Natural killer cell (primary cell): ENCODE measurements at regions not wholly inside any gene's neighbourhood (a gene's known extent, or its start where the extent isn't known, plus 50 kb on each side); places are given as distances from the start of the nearest gene placed in this dataset.

Experiments
- ATAC-seq, 3 donors: fragments of 150-1000 bp in 2 of 3; fragments of 200-7000 bp in 1 of 3; cut with Tn5 transposase; 1 replicate in 1 of 3; 2 replicates in 2 of 3; pipeline ENCODE4 v1.10.0; 2021; ENCODE audit warnings: mild to moderate bottlenecking in 2 of 3, moderate library complexity in 2 of 3
- DNase-seq, 2 donors: peaks; one replicate each; pipeline versions ENCODE4 v3.0.0 to v3.0.0-alpha.2; 2013 to 2021; ENCODE audit warnings: mixed read lengths in 1 of 2
- H3K27ac ChIP-seq: one replicate; pipeline ENCODE4 v1.5.1; 2013; ENCODE audit warnings: mild to moderate bottlenecking, low read length
- H3K27me3 ChIP-seq: one replicate; pipeline ENCODE4 v1.6.1; 2013; ENCODE audit warnings: low read length; ENCODE audit not compliant: control insufficient read depth, insufficient read depth
- H3K36me3 ChIP-seq: one replicate; pipeline ENCODE4 v1.6.1; 2013; ENCODE audit warnings: low read length; ENCODE audit not compliant: control insufficient read depth, insufficient read depth
- H3K4me1 ChIP-seq: one replicate; pipeline ENCODE4 v1.6.1; 2013; ENCODE audit warnings: low read length; ENCODE audit not compliant: control insufficient read depth, insufficient read depth
- H3K4me3 ChIP-seq: one replicate; pipeline ENCODE4 v1.5.1; 2013; ENCODE audit warnings: low read length
- H3K9me3 ChIP-seq: one replicate; pipeline ENCODE4 v1.6.1; 2013; ENCODE audit warnings: low read length; ENCODE audit not compliant: control insufficient read depth, insufficient read depth
- H3K27ac Mint-ChIP-seq, 2 donors: one replicate each; pipeline ENCODE4 v1.8.0; 2022; ENCODE audit warnings: mild to moderate bottlenecking in 2 of 2, mixed read lengths in 2 of 2, moderate library complexity in 1 of 2
- H3K27me3 Mint-ChIP-seq, 2 donors: one replicate each; pipeline ENCODE4 v1.8.0; 2022; ENCODE audit warnings: low read depth in 2 of 2, mixed read lengths in 2 of 2
- H3K36me3 Mint-ChIP-seq: one replicate; pipeline ENCODE4 v1.8.0; 2022; ENCODE audit warnings: mixed read lengths
- H3K4me1 Mint-ChIP-seq, 2 donors: one replicate each; pipeline ENCODE4 v1.8.0; 2022; ENCODE audit warnings: mixed read lengths in 2 of 2
- H3K4me3 Mint-ChIP-seq: one replicate; pipeline ENCODE4 v1.8.0; 2022; ENCODE audit warnings: mild to moderate bottlenecking, moderate library complexity, mixed read lengths
- H3K9me3 Mint-ChIP-seq, 2 donors: one replicate each; pipeline ENCODE4 v1.8.0; 2022; ENCODE audit warnings: mixed read lengths in 2 of 2
- CTCF ChIP-seq: fragments of 200-600 bp; IDR thresholded peaks from one replicate; pipeline ENCODE4 v1.8.0; 2022; ENCODE audit warnings: antibody characterized with exemption
- whole genome bisulfite sequencing: methylation state at CpG from one replicate; pipeline ENCODE4 v1.1.7; 2013; ENCODE audit warnings: missing lambda C conversion rate; ENCODE audit not compliant: insufficient coverage; 5-methylcytosine and 5-hydroxymethylcytosine counted together
- intact Hi-C: fragments of 100-400 bp; cut with micrococcal nuclease; formaldehyde crosslinking; loops from one replicate; pipeline ENCODE4 v1.14.2; 2022

GRCh38 chr12:75583355-75583754 lies 71.9 kb upstream of the KRR1 start:
- no peak for DNase-seq
- no peak for TF ChIP-seq CTCF
- H3K36me3 Mint-ChIP-seq = no peaks in the 10 kb centered on the region
- no peaks in the 10 kb centered on the region for H3K4me1 Mint-ChIP-seq
- no peaks in the 10 kb centered on the region for H3K9me3 ChIP-seq
- 95% methylated on average over 2 of the region's 3 CpGs for WGBS
- intact Hi-C loops = no loop called here
- H3K4me1 ChIP-seq = no peaks in the 10 kb centered on the region
- no peaks in the 10 kb centered on the region for H3K9me3 Mint-ChIP-seq
- H3K27ac ChIP-seq = no peak overlapping the region
- no peaks in the 10 kb centered on the region for H3K36me3 ChIP-seq
- H3K27me3 Mint-ChIP-seq = peaks cover 9 to 13% of the 10 kb centered on the region in 2 donors
- no peak overlapping the region for H3K4me3 ChIP-seq
- no peak overlapping the region for H3K4me3 Mint-ChIP-seq
- no peaks in the 10 kb centered on the region for H3K27me3 ChIP-seq
- no peak for ATAC-seq
- H3K27ac Mint-ChIP-seq = no peak overlapping the region

- H3K36me3 ChIP-seq = no peaks in the 10 kb centered on the region
- H3K4me1 Mint-ChIP-seq = no peaks in the 10 kb centered on the region
- H3K27me3 ChIP-seq = no peaks in the 10 kb centered on the region
- no peak overlapping the region for H3K4me3 Mint-ChIP-seq
- no peak overlapping the region for H3K27ac Mint-ChIP-seq
- 95% methylated on average over 2 of the region's 3 CpGs for WGBS
- TF ChIP-seq CTCF = no peak
- DNase-seq = no peak
- ATAC-seq = no peak
- no peaks in the 10 kb centered on the region for H3K9me3 Mint-ChIP-seq
- peaks cover 13 to 16% of the 10 kb centered on the region in 2 donors for H3K27me3 Mint-ChIP-seq
- no peaks in the 10 kb centered on the region for H3K9me3 ChIP-seq
- intact Hi-C loops = no loop called here
- H3K27ac ChIP-seq = no peak overlapping the region
- no peak overlapping the region for H3K4me3 ChIP-seq
- H3K4me1 ChIP-seq = no peaks in the 10 kb centered on the region
- no peaks in the 10 kb centered on the region for H3K36me3 Mint-ChIP-seq
These were observed 70.1 kb upstream of the KRR1 start for GRCh38 chr12:75581515-75581914.

- Mint-ChIP-seq H3K4me3 (no peak overlapping the region), H3K4me1 (no peaks in the 10 kb centered on the region), H3K27ac (no peak overlapping the region), H3K27me3 (peaks cover 9% of the 10 kb centered on the region in 2 donors), H3K36me3 (no peaks in the 10 kb centered on the region), H3K9me3 (no peaks in the 10 kb centered on the region)
- no peak for DNase-seq
- no peak for ATAC-seq
- no peaks in the 10 kb centered on the region for H3K4me1 ChIP-seq
- H3K4me3 ChIP-seq = no peak overlapping the region
- H3K36me3 ChIP-seq = no peaks in the 10 kb centered on the region
- intact Hi-C loops = no loop called here
- H3K9me3 ChIP-seq = no peaks in the 10 kb centered on the region
- WGBS = 61% methylated on average over 3 of the region's 3 CpGs
- TF ChIP-seq CTCF = no peak
- H3K27me3 ChIP-seq = no peaks in the 10 kb centered on the region
- H3K27ac ChIP-seq = no peak overlapping the region
These were observed 68.1 kb upstream of the KRR1 start for GRCh38 chr12:75579552-75579951.

- Histone ChIP-seq H3K4me3 (no peak overlapping the region), H3K9me3 (no peaks in the 10 kb centered on the region), H3K27ac (no peak overlapping the region), H3K4me1 (no peaks in the 10 kb centered on the region), H3K27me3 (no peaks in the 10 kb centered on the region), H3K36me3 (no peaks in the 10 kb centered on the region)
- no peak overlapping the region for H3K27ac Mint-ChIP-seq
- TF ChIP-seq CTCF = no peak
- DNase-seq (no peak), ATAC-seq (no peak)
- H3K4me3 Mint-ChIP-seq = no peak overlapping the region
- intact Hi-C loops = no loop called here
- H3K36me3 Mint-ChIP-seq = no peaks in the 10 kb centered on the region
- H3K9me3 Mint-ChIP-seq = no peaks in the 10 kb centered on the region
- no peaks in the 10 kb centered on the region for H3K4me1 Mint-ChIP-seq
- peaks cover 8 to 9% of the 10 kb centered on the region in 2 donors for H3K27me3 Mint-ChIP-seq
- no CpG with 5 or more reads among the region's 2 CpGs for WGBS
These were observed 67.1 kb upstream of the KRR1 start for GRCh38 chr12:75578546-75578945.
